Ascending aorta (tissue), 2 donors: ENCODE measurements at regions not wholly inside any gene's neighbourhood (a gene's known extent, or its start where the extent isn't known, plus 50 kb on each side); places are given as distances from the start of the nearest gene placed in this dataset.

Source experiments
- DNase-seq, 2 donors: peaks; one replicate each; pipeline ENCODE4 v3.0.0-alpha.2; 2019; ENCODE audit warnings: low spot score in 2 of 2
- H3K27ac ChIP-seq, 2 donors: fragments of 200-600 bp; sonication (generic); one replicate each; pipeline ENCODE4 v1.5.1; 2016 to 2017; ENCODE audit warnings: mild to moderate bottlenecking in 1 of 2
- H3K27me3 ChIP-seq: fragments of 200-600 bp; sonication (generic); one replicate; pipeline ENCODE4 v1.5.1; 2017
- H3K36me3 ChIP-seq, 2 donors: fragments of 200-600 bp; sonication (generic); one replicate each; pipeline ENCODE4 v1.5.1; 2016
- H3K4me1 ChIP-seq, 2 donors: fragments of 200-600 bp; sonication (generic); one replicate each; pipeline ENCODE4 v1.5.1; 2016 to 2017; ENCODE audit warnings: mild to moderate bottlenecking in 1 of 2
- H3K4me3 ChIP-seq, 2 donors: fragments of 200-600 bp; sonication (generic); one replicate each; pipeline ENCODE4 v1.5.1; 2016 to 2017; ENCODE audit warnings: mild to moderate bottlenecking in 1 of 2
- H3K9me3 ChIP-seq, 2 donors: fragments of 200-600 bp; sonication (generic); one replicate each; pipeline ENCODE4 v1.5.1; 2016
- intact Hi-C: fragments of 100-400 bp; cut with DNase I; formaldehyde crosslinking; loops from one replicate; pipeline ENCODE4 v1.15.1; 2023
- TF ChIP-seq, protein P1 (sequence below), 3 experiments: fragments of 200-600 bp in 2 of 3; fragments of 450-650 bp in 1 of 3; sonication (generic) in 2 of 3; IDR thresholded peaks; one replicate each; pipeline ENCODE4 v1.5.1; 2016 to 2019; ENCODE audit warnings: antibody characterized with exemption in 3 of 3, mild to moderate bottlenecking in 1 of 3, moderate library complexity in 1 of 3

- no peaks in the 10 kb centered on the region for H3K9me3 ChIP-seq
- H3K36me3 ChIP-seq, result no peaks in the 10 kb centered on the region
- TF ChIP-seq, protein P1, sequence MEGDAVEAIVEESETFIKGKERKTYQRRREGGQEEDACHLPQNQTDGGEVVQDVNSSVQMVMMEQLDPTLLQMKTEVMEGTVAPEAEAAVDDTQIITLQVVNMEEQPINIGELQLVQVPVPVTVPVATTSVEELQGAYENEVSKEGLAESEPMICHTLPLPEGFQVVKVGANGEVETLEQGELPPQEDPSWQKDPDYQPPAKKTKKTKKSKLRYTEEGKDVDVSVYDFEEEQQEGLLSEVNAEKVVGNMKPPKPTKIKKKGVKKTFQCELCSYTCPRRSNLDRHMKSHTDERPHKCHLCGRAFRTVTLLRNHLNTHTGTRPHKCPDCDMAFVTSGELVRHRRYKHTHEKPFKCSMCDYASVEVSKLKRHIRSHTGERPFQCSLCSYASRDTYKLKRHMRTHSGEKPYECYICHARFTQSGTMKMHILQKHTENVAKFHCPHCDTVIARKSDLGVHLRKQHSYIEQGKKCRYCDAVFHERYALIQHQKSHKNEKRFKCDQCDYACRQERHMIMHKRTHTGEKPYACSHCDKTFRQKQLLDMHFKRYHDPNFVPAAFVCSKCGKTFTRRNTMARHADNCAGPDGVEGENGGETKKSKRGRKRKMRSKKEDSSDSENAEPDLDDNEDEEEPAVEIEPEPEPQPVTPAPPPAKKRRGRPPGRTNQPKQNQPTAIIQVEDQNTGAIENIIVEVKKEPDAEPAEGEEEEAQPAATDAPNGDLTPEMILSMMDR (IDR thresholded peaks at IDR 0.05), result no peak
- intact Hi-C loops, result no loop called here
- H3K4me3 ChIP-seq, result no peak overlapping the region
- H3K27ac ChIP-seq, result peak overlapping the region in 1 of 2 donors; percentile 72
- no peaks in the 10 kb centered on the region for H3K27me3 ChIP-seq
- H3K4me1 ChIP-seq, result peaks cover 0 to 4% of the 10 kb centered on the region in 2 donors
- no peak for DNase-seq
Measured at GRCh38 chr2:45121236-45121927, 112.1 kb upstream of the SIX2 start.

DNA sequence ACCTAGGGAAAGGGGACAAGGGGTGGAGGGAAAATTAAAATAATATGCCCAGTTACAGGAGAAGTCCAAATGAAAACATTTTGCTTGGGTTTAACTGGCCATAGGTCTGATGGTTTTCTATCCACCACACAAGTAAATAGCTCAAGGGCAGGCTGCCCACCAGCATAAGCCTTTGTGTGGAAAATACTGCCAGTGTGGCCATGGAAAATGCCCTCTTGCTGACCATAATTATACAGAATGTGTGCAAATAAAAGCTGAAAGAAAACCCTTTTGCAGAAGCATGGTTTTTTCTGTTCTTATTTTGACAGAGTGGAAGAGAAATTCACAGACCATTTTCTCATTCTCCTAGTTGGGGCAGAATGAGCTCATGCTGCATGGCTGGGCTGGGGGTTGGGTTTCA, 111.3 kb upstream of the SIX2 start:
- intact Hi-C loops, result no loop called here
- Histone ChIP-seq H3K4me3 (no peak overlapping the region), H3K9me3 (no peaks in the 10 kb centered on the region), H3K4me1 (peaks cover 0 to 4% of the 10 kb centered on the region in 2 donors), H3K27me3 (no peaks in the 10 kb centered on the region), H3K36me3 (no peaks in the 10 kb centered on the region), H3K27ac (peak overlapping the region in 1 of 2 donors; percentile 72)
- no peak for DNase-seq
- TF ChIP-seq, protein P1 (IDR thresholded peaks at IDR 0.05), result no peak

DNA sequence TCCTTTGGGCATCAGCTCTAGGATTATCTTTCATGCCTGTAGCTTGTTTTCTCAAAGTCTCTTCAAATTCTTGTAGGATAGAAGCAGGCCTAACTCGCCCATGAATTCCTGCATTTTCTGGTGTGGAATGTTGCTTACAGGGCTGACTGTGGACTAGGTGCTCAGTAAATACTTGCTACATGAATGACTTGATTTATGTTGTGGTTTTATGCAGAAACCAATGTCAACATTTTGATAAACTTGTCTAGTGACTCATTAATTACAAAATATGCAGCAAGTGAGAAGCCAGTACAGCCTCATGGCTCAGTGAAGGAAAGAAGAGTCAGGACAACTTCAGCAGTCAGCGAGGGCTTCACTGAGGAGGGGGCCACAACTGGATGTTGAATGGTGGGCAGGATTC, 110.6 kb upstream of the SIX2 start:
- no peak overlapping the region for H3K4me3 ChIP-seq
- H3K9me3 ChIP-seq, result no peaks in the 10 kb centered on the region
- no peaks in the 10 kb centered on the region for H3K36me3 ChIP-seq
- H3K27ac ChIP-seq, result peak overlapping the region in 1 of 2 donors; percentile 72
- intact Hi-C loops, result no loop called here
- TF ChIP-seq, protein P1 (IDR thresholded peaks at IDR 0.05), result no peak
- H3K27me3 ChIP-seq, result no peaks in the 10 kb centered on the region
- peaks cover 0 to 4% of the 10 kb centered on the region in 2 donors for H3K4me1 ChIP-seq
- no peak for DNase-seq

- Histone ChIP-seq H3K27ac (no peak overlapping the region), H3K4me3 (no peak overlapping the region), H3K36me3 (no peaks in the 10 kb centered on the region), H3K4me1 (peaks cover 0 to 4% of the 10 kb centered on the region in 2 donors), H3K27me3 (no peaks in the 10 kb centered on the region), H3K9me3 (no peaks in the 10 kb centered on the region)
- intact Hi-C loops, result no loop called here
- TF ChIP-seq, protein P1 (IDR thresholded peaks at IDR 0.05), result no peak
- DNase-seq, result no peak
Measured at GRCh38 chr2:45119038-45119437, 109.8 kb upstream of the SIX2 start.

DNA sequence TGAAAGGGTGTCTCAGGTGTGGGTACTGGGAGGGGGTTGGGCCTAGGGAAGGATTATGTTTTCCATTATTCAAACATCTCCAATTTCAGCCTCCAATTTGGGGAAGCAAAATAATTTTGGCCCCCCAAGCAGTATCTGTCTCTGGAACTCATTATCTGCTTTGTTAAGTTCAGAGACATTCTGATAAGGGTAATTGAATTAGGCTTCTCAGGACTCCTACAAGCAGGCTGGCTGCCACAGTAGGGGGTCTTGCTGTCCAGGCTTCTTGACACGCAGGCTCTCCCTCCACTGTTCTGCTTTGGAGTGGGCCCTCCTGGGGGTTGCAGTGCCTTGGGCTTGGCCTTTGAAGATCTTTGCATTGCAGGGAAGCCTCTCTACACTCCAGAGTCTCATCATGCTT, 108.1 kb upstream of the SIX2 start:
- TF ChIP-seq, protein P1 (IDR thresholded peaks at IDR 0.05), result no peak
- DNase-seq, result no peak
- intact Hi-C loops, result no loop called here
- H3K27me3 ChIP-seq, result no peaks in the 10 kb centered on the region
- H3K36me3 ChIP-seq, result no peaks in the 10 kb centered on the region
- H3K27ac ChIP-seq, result no peak overlapping the region
- no peaks in the 10 kb centered on the region for H3K9me3 ChIP-seq
- peaks cover 0 to 4% of the 10 kb centered on the region in 2 donors for H3K4me1 ChIP-seq
- no peak overlapping the region for H3K4me3 ChIP-seq
